ENCODE measurements at regions not wholly inside any gene's neighbourhood (a gene's known extent, or its start where the extent isn't known, plus 50 kb on each side); places are given as distances from the start of the nearest gene placed in this dataset.

DNA sequence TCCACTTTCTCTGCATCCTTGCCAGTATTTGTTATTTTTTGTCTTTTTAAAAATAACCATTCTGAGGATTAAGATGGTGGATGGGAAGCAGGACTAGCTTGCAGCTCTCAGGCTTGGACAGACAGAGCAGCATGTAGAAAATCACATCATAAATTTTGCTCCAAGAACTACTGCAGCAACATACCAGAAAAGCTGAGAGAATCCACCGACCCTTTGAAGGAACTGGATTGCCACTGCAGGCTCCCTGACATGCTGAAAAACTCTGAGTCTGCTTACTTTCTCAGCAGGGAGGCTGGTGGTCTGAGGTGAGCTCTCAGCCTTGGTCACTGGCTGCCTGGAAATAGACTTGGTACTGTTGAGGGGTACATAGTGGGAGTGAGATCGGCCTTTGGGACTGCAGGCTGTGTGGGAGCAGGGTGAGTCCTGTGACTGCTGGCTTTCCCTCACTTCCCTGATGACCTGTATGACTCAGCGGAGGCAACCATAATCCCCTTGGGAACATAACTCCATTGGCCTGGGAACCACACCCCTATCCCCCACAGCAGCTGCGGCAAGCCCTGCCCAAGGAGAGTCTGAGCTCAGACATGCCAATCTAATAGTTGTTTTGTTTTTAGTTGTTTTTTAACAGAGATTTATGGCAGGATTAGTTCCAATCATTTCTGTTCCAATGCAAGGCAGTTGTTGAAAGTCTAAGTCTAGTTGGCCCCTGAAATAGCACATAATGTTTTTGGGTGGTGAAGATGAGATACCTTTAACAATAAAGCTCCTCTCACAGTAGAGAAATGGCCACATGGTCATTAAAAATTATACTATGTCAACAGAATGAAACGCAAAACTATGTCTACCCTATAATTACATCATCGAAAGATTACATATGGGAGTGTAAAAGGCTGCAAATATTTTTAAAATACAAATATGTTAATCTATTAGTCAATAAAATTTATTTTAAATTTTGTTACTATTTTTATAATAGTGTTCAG lies 414.2 kb upstream of the CHAC2 start:
- Histone ChIP-seq H3K27ac (no peak overlapping the region), H3K4me1 (ENCODE audit: control insufficient read depth in 1 of 2, insufficient read depth in 1 of 2, low read depth in 1 of 2, low read length in 1 of 2) (no peaks in the 10 kb centered on the region), H3K27me3 (no peaks in the 10 kb centered on the region), H3K4me3 (ENCODE audit: low read depth in 1 of 2, low read length in 1 of 2) (no peak overlapping the region), H3K36me3 (no peaks in the 10 kb centered on the region), H3K9me3 (peaks cover 5% of the 10 kb centered on the region)
- TF ChIP-seq, protein P1, sequence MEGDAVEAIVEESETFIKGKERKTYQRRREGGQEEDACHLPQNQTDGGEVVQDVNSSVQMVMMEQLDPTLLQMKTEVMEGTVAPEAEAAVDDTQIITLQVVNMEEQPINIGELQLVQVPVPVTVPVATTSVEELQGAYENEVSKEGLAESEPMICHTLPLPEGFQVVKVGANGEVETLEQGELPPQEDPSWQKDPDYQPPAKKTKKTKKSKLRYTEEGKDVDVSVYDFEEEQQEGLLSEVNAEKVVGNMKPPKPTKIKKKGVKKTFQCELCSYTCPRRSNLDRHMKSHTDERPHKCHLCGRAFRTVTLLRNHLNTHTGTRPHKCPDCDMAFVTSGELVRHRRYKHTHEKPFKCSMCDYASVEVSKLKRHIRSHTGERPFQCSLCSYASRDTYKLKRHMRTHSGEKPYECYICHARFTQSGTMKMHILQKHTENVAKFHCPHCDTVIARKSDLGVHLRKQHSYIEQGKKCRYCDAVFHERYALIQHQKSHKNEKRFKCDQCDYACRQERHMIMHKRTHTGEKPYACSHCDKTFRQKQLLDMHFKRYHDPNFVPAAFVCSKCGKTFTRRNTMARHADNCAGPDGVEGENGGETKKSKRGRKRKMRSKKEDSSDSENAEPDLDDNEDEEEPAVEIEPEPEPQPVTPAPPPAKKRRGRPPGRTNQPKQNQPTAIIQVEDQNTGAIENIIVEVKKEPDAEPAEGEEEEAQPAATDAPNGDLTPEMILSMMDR (IDR thresholded peaks at IDR 0.05) = no peak

DNA sequence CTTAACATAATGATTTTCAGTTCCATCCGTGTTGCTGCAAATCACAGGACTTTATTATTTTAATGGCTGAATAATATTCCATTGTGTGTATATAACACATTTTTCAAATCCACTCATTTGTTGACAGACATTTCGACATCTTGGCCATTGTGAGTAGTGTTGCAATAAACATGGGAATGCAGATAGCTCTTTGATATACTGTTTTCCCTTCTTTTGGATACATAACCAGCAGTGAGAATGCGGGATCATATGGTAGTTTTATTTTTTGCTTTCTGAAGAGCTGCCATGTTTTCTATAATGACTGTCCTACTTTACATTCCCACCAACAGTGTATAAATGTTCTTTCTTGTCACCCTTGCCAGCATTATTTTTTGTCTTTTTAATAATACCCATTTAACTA lies 420.3 kb upstream of the CHAC2 start:
- Histone ChIP-seq H3K27ac (no peak overlapping the region), H3K9me3 (no peaks in the 10 kb centered on the region), H3K36me3 (no peaks in the 10 kb centered on the region), H3K4me1 (ENCODE audit: control insufficient read depth in 1 of 2, insufficient read depth in 1 of 2, low read depth in 1 of 2, low read length in 1 of 2) (no peaks in the 10 kb centered on the region), H3K4me3 (ENCODE audit: low read depth in 1 of 2, low read length in 1 of 2) (no peak overlapping the region), H3K27me3 (no peaks in the 10 kb centered on the region)
- TF ChIP-seq, protein P1 (IDR thresholded peaks at IDR 0.05) = no peak

DNA sequence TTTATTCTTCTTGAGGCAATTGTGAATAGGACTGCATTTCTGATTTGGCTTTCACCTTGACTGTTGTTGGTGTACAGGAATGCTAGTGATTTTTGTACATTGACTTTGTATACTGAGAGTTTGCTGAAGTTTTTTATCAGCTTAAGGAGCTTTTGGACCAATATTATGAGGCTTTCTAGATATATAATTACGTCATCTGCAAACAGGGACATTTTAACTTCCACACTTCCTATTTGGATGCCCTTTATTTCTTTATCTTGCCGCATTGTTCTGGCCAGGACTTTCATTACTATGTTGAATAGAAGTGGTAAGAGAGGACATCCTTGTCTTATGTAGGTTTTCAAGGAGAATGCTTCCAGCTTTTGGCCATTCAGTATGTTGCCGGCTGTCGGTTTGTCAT lies 425.4 kb upstream of the CHAC2 start:
- Histone ChIP-seq H3K36me3 (no peaks in the 10 kb centered on the region), H3K27me3 (no peaks in the 10 kb centered on the region), H3K4me3 (ENCODE audit: low read depth in 1 of 2, low read length in 1 of 2) (no peak overlapping the region), H3K4me1 (ENCODE audit: control insufficient read depth in 1 of 2, insufficient read depth in 1 of 2, low read depth in 1 of 2, low read length in 1 of 2) (no peaks in the 10 kb centered on the region), H3K27ac (no peak overlapping the region), H3K9me3 (no peaks in the 10 kb centered on the region)
- TF ChIP-seq, protein P1 (IDR thresholded peaks at IDR 0.05) = no peak

DNA sequence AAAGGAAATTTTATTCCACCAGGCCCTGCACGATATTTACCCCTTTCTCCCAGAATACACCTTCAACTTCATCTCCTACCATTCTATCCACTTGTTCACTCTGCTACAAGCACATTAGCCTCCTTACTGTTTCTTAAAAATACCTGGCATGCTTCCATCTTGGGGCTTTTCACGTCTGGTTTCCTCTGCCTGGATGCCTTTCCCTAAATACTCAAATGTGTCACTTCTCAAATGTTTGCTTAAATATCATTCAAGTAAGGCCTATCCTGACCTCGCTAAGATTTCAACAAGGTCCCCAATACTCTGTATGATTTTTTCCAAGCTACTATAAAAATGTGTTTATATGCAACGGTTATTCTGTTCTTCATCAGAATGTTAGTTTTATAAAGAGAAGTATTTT lies 433.0 kb upstream of the CHAC2 start:
- no peaks in the 10 kb centered on the region for H3K36me3 ChIP-seq
- no peaks in the 10 kb centered on the region for H3K27me3 ChIP-seq
- no peak overlapping the region for H3K4me3 ChIP-seq (ENCODE audit: low read depth in 1 of 2, low read length in 1 of 2)
- no peaks in the 10 kb centered on the region for H3K9me3 ChIP-seq
- no peaks in the 10 kb centered on the region for H3K4me1 ChIP-seq (ENCODE audit: control insufficient read depth in 1 of 2, insufficient read depth in 1 of 2, low read depth in 1 of 2, low read length in 1 of 2)
- no peak overlapping the region for H3K27ac ChIP-seq
- TF ChIP-seq, protein P1 (IDR thresholded peaks at IDR 0.05) = no peak

DNA sequence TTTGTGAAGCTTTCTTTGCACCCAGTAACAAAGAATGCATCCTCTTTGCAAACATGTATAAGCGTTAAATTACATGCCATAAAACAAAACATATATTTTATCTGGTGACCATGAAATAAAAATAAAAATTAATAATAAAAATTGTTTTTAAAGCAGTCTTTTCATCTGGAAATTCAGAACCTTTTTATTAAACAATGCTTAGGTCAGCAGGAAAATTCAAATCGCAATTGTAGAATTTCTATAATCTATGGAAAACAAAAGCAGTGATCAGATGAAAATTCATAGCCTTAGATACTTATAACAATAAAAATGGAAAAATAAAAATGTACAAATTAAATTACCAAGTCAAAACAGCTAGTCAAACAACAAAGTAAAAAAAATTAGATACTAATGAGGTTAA lies 435.9 kb upstream of the CHAC2 start:
- H3K27ac ChIP-seq = no peak overlapping the region
- no peaks in the 10 kb centered on the region for H3K36me3 ChIP-seq
- TF ChIP-seq, protein P1 (IDR thresholded peaks at IDR 0.05) = no peak
- H3K9me3 ChIP-seq = no peaks in the 10 kb centered on the region
- no peaks in the 10 kb centered on the region for H3K27me3 ChIP-seq
- H3K4me3 ChIP-seq (ENCODE audit: low read depth in 1 of 2, low read length in 1 of 2) = no peak overlapping the region
- no peaks in the 10 kb centered on the region for H3K4me1 ChIP-seq (ENCODE audit: control insufficient read depth in 1 of 2, insufficient read depth in 1 of 2, low read depth in 1 of 2, low read length in 1 of 2)
